ENCODE measurements at regions not wholly inside any gene's neighbourhood (a gene's known extent, or its start where the extent isn't known, plus 50 kb on each side); places are given as distances from the start of the nearest gene placed in this dataset.

DNA sequence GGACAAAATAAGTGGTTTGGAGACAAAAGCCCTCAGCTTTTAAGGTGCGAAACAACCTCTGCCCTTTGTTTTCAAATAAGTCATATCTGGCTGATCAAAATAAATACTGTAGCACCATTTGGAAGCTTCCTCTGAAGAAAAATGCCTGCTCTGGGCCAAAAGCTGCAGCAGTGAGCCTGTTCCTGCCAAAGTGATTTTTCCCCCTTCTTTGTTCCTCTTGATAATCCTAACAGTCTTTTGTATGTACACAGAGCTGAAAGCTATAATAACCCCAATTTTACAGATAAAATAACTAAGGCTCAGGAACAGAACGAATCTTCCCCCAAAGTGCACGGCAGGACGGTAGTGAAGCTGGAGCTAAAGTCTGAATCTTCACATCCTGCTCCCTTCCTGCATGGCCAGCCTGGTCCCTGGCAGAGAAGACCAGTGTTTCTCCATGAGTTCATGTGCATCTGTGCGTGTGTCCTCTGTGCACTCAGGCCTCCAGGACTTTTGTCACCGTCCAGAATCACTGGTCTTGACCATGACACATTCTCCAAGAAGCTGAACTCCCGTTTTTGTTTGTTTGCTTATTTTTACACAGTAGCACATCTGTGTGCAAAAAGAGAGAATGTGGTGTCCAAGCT is 2114.1 kb upstream of the PIK3C3 start:
- Mint-ChIP-seq H3K27me3 (ENCODE audit: insufficient read depth, unreplicated experiment) (no peaks in the 10 kb centered on the region), H3K36me3 (ENCODE audit: insufficient read depth, unreplicated experiment) (no peaks in the 10 kb centered on the region), H3K9me3 (ENCODE audit: unreplicated experiment) (no peaks in the 10 kb centered on the region), H3K4me3 (ENCODE audit: unreplicated experiment) (peak overlapping the region; percentile 83), H3K4me1 (ENCODE audit: insufficient read depth, unreplicated experiment) (peaks cover 4% of the 10 kb centered on the region), H3K27ac (ENCODE audit: low read depth, unreplicated experiment) (no peak overlapping the region)
- TF ChIP-seq, protein P1, sequence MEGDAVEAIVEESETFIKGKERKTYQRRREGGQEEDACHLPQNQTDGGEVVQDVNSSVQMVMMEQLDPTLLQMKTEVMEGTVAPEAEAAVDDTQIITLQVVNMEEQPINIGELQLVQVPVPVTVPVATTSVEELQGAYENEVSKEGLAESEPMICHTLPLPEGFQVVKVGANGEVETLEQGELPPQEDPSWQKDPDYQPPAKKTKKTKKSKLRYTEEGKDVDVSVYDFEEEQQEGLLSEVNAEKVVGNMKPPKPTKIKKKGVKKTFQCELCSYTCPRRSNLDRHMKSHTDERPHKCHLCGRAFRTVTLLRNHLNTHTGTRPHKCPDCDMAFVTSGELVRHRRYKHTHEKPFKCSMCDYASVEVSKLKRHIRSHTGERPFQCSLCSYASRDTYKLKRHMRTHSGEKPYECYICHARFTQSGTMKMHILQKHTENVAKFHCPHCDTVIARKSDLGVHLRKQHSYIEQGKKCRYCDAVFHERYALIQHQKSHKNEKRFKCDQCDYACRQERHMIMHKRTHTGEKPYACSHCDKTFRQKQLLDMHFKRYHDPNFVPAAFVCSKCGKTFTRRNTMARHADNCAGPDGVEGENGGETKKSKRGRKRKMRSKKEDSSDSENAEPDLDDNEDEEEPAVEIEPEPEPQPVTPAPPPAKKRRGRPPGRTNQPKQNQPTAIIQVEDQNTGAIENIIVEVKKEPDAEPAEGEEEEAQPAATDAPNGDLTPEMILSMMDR (IDR thresholded peaks at IDR 0.05; ENCODE audit: unreplicated experiment) = no peak
- no TSS peak for BruUV-seq (replicated peaks)
- CTCF ChIA-PET = interaction anchor here (0.5 to 3.2 kb wide), 33 partner anchors 9 to 1990 kb away, joined by 3 to 13 read pairs (median 3); no protein-coding TSS in a partner anchor
- no peak for DNase-seq (ENCODE audit: unreplicated experiment)
- POLR2A ChIA-PET = interaction anchor here (0.6 to 1.1 kb wide), 5 partner anchors 10 to 401 kb away, joined by 3 to 5 read pairs (median 4); no protein-coding TSS in a partner anchor
- intact Hi-C loops (cut with micrococcal nuclease) = loop anchor here (5.0 kb wide), 1 partner anchor 1256 kb away; no protein-coding TSS in a partner anchor

DNA sequence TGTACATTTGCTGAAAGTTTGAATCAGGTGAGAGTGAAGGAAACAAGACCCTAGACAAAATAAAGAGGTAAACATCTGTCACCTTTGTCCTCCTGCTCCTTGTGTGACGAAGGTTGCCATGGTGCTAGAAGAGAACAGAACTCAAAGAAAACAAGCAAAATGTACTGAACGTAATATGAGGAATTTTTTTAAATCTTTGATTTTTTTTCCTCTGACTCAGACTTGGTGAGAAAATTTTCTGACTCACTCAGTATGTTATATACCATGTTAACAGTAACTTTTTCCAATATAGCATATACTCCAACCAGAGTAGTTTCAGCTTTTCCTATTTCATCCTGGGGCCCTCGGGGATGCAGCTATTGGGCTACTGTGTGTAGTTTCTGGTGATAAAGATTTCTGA is 2114.6 kb upstream of the PIK3C3 start:
- POLR2A ChIA-PET = interaction anchor here (0.6 to 1.0 kb wide), 4 partner anchors 9 to 400 kb away, joined by 3 to 6 read pairs (median 4); no protein-coding TSS in a partner anchor
- TF ChIP-seq, protein P1 (IDR thresholded peaks at IDR 0.05; ENCODE audit: unreplicated experiment) = no peak
- H3K4me1 Mint-ChIP-seq (ENCODE audit: insufficient read depth, unreplicated experiment) = peaks cover 9% of the 10 kb centered on the region
- DNase-seq (ENCODE audit: unreplicated experiment) = peak; percentile 41
- no peaks in the 10 kb centered on the region for H3K9me3 Mint-ChIP-seq (ENCODE audit: unreplicated experiment)
- intact Hi-C loops (cut with micrococcal nuclease) = loop anchor here (5.0 kb wide), 1 partner anchor 1257 kb away; no protein-coding TSS in a partner anchor
- H3K27ac Mint-ChIP-seq (ENCODE audit: low read depth, unreplicated experiment) = no peak overlapping the region
- no peaks in the 10 kb centered on the region for H3K36me3 Mint-ChIP-seq (ENCODE audit: insufficient read depth, unreplicated experiment)
- CTCF ChIA-PET = interaction anchor here (0.5 to 3.2 kb wide), 21 partner anchors 9 to 1989 kb away, joined by 3 to 12 read pairs (median 3); no protein-coding TSS in a partner anchor
- H3K4me3 Mint-ChIP-seq (ENCODE audit: unreplicated experiment) = no peak overlapping the region
- BruUV-seq (replicated peaks) = no TSS peak
- H3K27me3 Mint-ChIP-seq (ENCODE audit: insufficient read depth, unreplicated experiment) = no peaks in the 10 kb centered on the region

DNA sequence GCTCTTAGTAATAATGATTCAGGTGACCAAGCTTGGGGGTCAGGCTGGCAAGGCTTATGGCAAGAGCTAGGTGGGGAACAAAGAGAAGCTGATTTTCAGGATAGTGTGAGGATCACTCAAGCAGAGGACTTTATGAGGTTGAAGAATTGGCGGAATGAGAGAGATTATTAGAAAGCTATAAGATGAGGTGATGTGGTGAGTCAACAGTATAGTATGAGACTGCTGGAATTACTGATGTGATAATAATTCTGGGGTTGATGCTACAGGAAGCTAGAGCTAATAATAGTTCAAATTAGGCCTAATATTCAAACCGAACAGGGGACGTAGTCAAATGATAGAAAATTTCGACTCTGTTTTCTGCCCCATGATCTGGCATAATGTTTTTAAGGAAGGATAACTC is 2115.3 kb upstream of the PIK3C3 start:
- peaks cover 10% of the 10 kb centered on the region for H3K4me1 Mint-ChIP-seq (ENCODE audit: insufficient read depth, unreplicated experiment)
- H3K4me3 Mint-ChIP-seq (ENCODE audit: unreplicated experiment) = no peak overlapping the region
- CTCF ChIA-PET = interaction anchor here (0.5 to 3.2 kb wide), 7 partner anchors 8 to 672 kb away, joined by 3 to 12 read pairs (median 3); no protein-coding TSS in a partner anchor
- no peaks in the 10 kb centered on the region for H3K9me3 Mint-ChIP-seq (ENCODE audit: unreplicated experiment)
- no peak overlapping the region for H3K27ac Mint-ChIP-seq (ENCODE audit: low read depth, unreplicated experiment)
- TF ChIP-seq, protein P1 (IDR thresholded peaks at IDR 0.05; ENCODE audit: unreplicated experiment) = no peak
- H3K27me3 Mint-ChIP-seq (ENCODE audit: insufficient read depth, unreplicated experiment) = no peaks in the 10 kb centered on the region
- H3K36me3 Mint-ChIP-seq (ENCODE audit: insufficient read depth, unreplicated experiment) = no peaks in the 10 kb centered on the region
- BruUV-seq (replicated peaks) = no TSS peak
- no peak for DNase-seq (ENCODE audit: unreplicated experiment)
- intact Hi-C loops (cut with micrococcal nuclease) = loop anchor here (5.0 kb wide), 1 partner anchor 1258 kb away; no protein-coding TSS in a partner anchor
- POLR2A ChIA-PET = no interaction called here

DNA sequence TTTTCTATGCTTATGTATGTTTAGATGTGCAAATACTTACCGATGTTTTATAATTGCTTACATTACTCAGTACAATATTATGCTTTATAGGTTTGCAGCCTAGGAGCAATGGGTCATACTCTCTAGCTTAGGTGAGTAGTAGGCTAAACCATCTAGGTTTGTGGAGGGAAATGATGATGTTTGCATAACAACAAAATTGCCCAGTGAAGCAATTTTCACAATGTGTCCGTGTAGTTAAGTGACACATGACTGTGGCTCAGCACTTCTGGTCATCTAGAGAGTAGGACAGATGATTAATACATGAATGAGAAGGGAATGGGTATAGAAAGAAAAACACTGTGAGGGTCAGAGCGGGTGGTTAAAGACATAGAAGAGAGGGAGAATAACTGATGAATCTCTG is 2116.2 kb upstream of the PIK3C3 start:
- Mint-ChIP-seq H3K36me3 (ENCODE audit: insufficient read depth, unreplicated experiment) (no peaks in the 10 kb centered on the region), H3K4me1 (ENCODE audit: insufficient read depth, unreplicated experiment) (peaks cover 10% of the 10 kb centered on the region), H3K4me3 (ENCODE audit: unreplicated experiment) (no peak overlapping the region), H3K27ac (ENCODE audit: low read depth, unreplicated experiment) (no peak overlapping the region), H3K9me3 (ENCODE audit: unreplicated experiment) (no peaks in the 10 kb centered on the region), H3K27me3 (ENCODE audit: insufficient read depth, unreplicated experiment) (no peaks in the 10 kb centered on the region)
- CTCF ChIA-PET = interaction anchor here (0.6 kb wide), 2 partner anchors 733 to 1239 kb away, joined by 3 read pairs; no protein-coding TSS in a partner anchor
- no TSS peak for BruUV-seq (replicated peaks)
- intact Hi-C loops (cut with micrococcal nuclease) = no loop called here
- no peak for DNase-seq (ENCODE audit: unreplicated experiment)
- POLR2A ChIA-PET = no interaction called here
- TF ChIP-seq, protein P1 (IDR thresholded peaks at IDR 0.05; ENCODE audit: unreplicated experiment) = no peak

All from MCF 10A (cell line).